NCI-H524 (cell line): ENCODE measurements at regions not wholly inside any gene's neighbourhood (a gene's known extent, or its start where the extent isn't known, plus 50 kb on each side); places are given as distances from the start of the nearest gene placed in this dataset.

Experiments
- DNase-seq, 2 experiments: peaks; one replicate each; lab custom pipeline; 2025; lab: John Stamatoyannopoulos, UW

- DNase-seq: no peak
These were observed 111.6 kb upstream of the PDE4B start for GRCh38 chr1:65681096-65681495.

- DNase-seq: peak; percentile 54 to 74
These were observed 105.1 kb upstream of the PDE4B start for GRCh38 chr1:65687428-65688214.

GRCh38 chr1:65688215-65688566 lies 104.5 kb upstream of the PDE4B start:
- DNase-seq: no peak

- DNase-seq: peak; percentile 40 to 58
These were observed 103.8 kb upstream of the PDE4B start for GRCh38 chr1:65688848-65689247.

- DNase-seq: peak; percentile 35 to 79
These were observed 101.4 kb upstream of the PDE4B start for GRCh38 chr1:65691152-65691900.

- no peak for DNase-seq
These were observed 100.7 kb upstream of the PDE4B start for GRCh38 chr1:65691972-65692371.

- no peak for DNase-seq
These were observed 98.6 kb upstream of the PDE4B start for GRCh38 chr1:65694126-65694525.

- no peak for DNase-seq
These were observed 97.8 kb upstream of the PDE4B start for GRCh38 chr1:65694933-65695332.

GRCh38 chr1:65698590-65698989 lies 94.1 kb upstream of the PDE4B start:
- DNase-seq: no peak

- peak in 1 of 2 experiments; percentile 25 for DNase-seq
These were observed 88.8 kb upstream of the PDE4B start for GRCh38 chr1:65703853-65704252.

- DNase-seq: no peak
These were observed 88.4 kb upstream of the PDE4B start for GRCh38 chr1:65704318-65704717.

- DNase-seq: peak; percentile 15 to 49
These were observed 74.8 kb upstream of the PDE4B start for GRCh38 chr1:65717815-65718454.

- no peak for DNase-seq
These were observed 73.3 kb upstream of the PDE4B start for GRCh38 chr1:65719391-65719790.

GRCh38 chr1:65722461-65722860 lies 70.2 kb upstream of the PDE4B start:
- peak; percentile 98 for DNase-seq

GRCh38 chr1:65724151-65724550 lies 68.5 kb upstream of the PDE4B start:
- peak; percentile 97 to 99 for DNase-seq

- no peak for DNase-seq
These were observed 67.6 kb upstream of the PDE4B start for GRCh38 chr1:65725064-65725463.

GRCh38 chr1:65728504-65728903 lies 64.2 kb upstream of the PDE4B start:
- no peak for DNase-seq

GRCh38 chr1:65729259-65729658 lies 63.4 kb upstream of the PDE4B start:
- peak in 1 of 2 experiments; percentile 62 for DNase-seq

- no peak for DNase-seq
These were observed 57.7 kb upstream of the PDE4B start for GRCh38 chr1:65734979-65735378.

- no peak for DNase-seq
These were observed 50.7 kb upstream of the PDE4B start for GRCh38 chr1:65741993-65742392.
